ENCODE measurements at regions not wholly inside any gene's neighbourhood (a gene's known extent, or its start where the extent isn't known, plus 50 kb on each side); places are given as distances from the start of the nearest gene placed in this dataset.

GRCh38 chr12:66971816-66972215 is 292.9 kb upstream of the GRIP1 start:
- no peak for TF ChIP-seq POLR2A (IDR thresholded peaks at IDR 0.05)
- TF ChIP-seq CTCF (IDR thresholded peaks at IDR 0.05): no peak

All from Peyer's patch (tissue), 4 donors.